Bronchial epithelial cell (primary cell): ENCODE measurements at regions not wholly inside any gene's neighbourhood (a gene's known extent, or its start where the extent isn't known, plus 50 kb on each side); places are given as distances from the start of the nearest gene placed in this dataset.

ENCODE experiments used
- DNase-seq: peaks from one replicate; pipeline ENCODE4 v3.0.0-alpha.2; 2010; ENCODE audit warnings: low read depth
- FAIRE-seq: peaks from 2 replicates; lab custom pipeline; 2011; peaks lifted over from hg19 to GRCh38; lab: Jason Lieb, UNC
- H3K27me3 ChIP-seq: 2 replicates; pipeline ENCODE4 v1.5.1; 2011; ENCODE audit warnings: low read length; ENCODE audit not compliant: control insufficient read depth, insufficient read depth
- H3K36me3 ChIP-seq: 2 replicates; pipeline ENCODE4 v1.5.1; 2011; ENCODE audit warnings: low read length; ENCODE audit not compliant: control insufficient read depth, insufficient read depth
- H3K4me3 ChIP-seq: 2 replicates; pipeline ENCODE4 v1.5.1; 2011; ENCODE audit warnings: mild to moderate bottlenecking, low read depth, low read length, control low read depth
- TF ChIP-seq, protein P1 (sequence below): IDR thresholded peaks from 2 replicates; pipeline ENCODE4 v1.5.1; 2011; ENCODE audit warnings: mild to moderate bottlenecking, moderate library complexity, low read length, control low read depth, inconsistent platforms; ENCODE audit not compliant: insufficient read depth, severe bottlenecking

DNA sequence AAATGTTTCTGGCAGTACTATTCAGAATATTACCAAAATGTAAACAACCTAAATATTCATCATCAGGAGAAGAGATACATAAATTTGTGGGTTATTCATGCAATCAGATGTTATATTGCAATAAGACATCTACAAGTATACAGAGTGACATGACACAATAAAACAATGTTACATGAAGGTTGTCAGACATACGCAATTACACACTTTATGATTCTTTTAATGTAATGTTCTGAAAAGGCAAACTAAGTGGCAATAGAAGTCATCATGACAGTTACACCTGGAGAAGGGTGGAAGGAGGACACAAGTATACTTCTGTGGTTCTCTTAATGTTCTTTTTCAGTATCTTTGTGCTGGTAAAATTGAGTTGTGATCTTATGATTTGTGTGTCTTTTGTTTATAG lies 95.8 kb upstream of the PRR20A start:
- Histone ChIP-seq H3K27me3 (no peaks in the 10 kb centered on the region), H3K36me3 (no peaks in the 10 kb centered on the region), H3K4me3 (no peak overlapping the region)
- FAIRE-seq: no peak
- TF ChIP-seq, protein P1, sequence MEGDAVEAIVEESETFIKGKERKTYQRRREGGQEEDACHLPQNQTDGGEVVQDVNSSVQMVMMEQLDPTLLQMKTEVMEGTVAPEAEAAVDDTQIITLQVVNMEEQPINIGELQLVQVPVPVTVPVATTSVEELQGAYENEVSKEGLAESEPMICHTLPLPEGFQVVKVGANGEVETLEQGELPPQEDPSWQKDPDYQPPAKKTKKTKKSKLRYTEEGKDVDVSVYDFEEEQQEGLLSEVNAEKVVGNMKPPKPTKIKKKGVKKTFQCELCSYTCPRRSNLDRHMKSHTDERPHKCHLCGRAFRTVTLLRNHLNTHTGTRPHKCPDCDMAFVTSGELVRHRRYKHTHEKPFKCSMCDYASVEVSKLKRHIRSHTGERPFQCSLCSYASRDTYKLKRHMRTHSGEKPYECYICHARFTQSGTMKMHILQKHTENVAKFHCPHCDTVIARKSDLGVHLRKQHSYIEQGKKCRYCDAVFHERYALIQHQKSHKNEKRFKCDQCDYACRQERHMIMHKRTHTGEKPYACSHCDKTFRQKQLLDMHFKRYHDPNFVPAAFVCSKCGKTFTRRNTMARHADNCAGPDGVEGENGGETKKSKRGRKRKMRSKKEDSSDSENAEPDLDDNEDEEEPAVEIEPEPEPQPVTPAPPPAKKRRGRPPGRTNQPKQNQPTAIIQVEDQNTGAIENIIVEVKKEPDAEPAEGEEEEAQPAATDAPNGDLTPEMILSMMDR: no peak
- DNase-seq: no peak

GRCh38 chr13:57045826-57046546 lies 94.7 kb upstream of the PRR20A start:
- DNase-seq (no peak), FAIRE-seq (no peak)
- Histone ChIP-seq H3K36me3 (no peaks in the 10 kb centered on the region), H3K27me3 (no peaks in the 10 kb centered on the region), H3K4me3 (no peak overlapping the region)
- TF ChIP-seq, protein P1: no peak

DNA sequence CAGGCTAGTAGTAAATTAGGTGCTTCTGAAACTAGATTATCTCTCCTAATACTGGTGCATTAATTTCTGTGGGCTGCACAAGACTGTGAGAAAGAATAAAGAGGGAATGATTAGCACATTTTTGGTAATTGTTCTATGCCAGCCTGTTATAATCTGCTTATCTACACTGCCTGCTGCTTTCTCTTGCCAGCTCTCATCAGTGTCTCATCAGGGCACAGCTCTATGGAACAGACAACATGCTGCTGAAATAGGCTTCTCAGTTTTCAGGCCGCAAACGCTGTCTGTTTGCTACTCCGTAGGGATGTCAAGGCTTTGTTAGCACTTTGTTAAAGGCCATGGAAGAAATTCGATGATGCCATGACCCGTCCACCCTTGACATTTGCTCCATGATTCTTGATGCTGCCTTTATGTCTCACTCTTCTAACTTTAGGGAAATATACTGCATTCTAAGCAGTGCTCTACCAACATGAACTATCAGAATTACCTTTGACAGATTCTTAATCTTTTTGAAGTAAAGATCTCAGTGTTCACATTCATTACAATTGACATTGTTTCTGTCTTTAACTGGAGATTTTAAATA lies 84.0 kb upstream of the PRR20A start:
- no peaks in the 10 kb centered on the region for H3K27me3 ChIP-seq
- FAIRE-seq: no peak
- no peak overlapping the region for H3K4me3 ChIP-seq
- no peaks in the 10 kb centered on the region for H3K36me3 ChIP-seq
- TF ChIP-seq, protein P1: no peak
- DNase-seq: no peak

DNA sequence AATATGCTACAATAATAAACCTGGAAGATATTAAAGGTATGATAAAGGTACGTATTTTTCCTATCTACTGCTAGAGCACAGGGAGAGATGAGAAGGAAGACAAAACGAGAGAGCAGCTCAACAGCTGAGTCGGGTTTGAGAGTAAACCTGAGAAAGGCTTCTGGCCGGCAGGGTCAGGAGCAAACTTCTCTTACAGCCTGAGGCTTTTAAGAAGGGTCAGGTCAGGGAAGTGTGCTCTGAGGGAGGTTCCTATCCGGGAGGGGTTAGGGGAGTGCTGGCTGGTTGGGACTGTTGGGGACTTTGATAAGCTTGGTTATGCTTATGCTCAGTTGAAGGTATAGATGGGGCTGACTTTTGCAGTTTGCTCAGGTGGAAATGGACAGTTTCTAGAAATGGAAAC lies 77.7 kb upstream of the PRR20A start:
- DNase-seq (no peak), FAIRE-seq (no peak)
- Histone ChIP-seq H3K36me3 (no peaks in the 10 kb centered on the region), H3K27me3 (no peaks in the 10 kb centered on the region), H3K4me3 (no peak overlapping the region)
- TF ChIP-seq, protein P1: no peak

- no peaks in the 10 kb centered on the region for H3K27me3 ChIP-seq
- no peaks in the 10 kb centered on the region for H3K36me3 ChIP-seq
- DNase-seq (no peak), FAIRE-seq (no peak)
- TF ChIP-seq, protein P1: no peak
- H3K4me3 ChIP-seq: no peak overlapping the region
Observed at GRCh38 chr13:57073983-57074382, 66.7 kb upstream of the PRR20A start.

- TF ChIP-seq, protein P1: no peak
- Histone ChIP-seq H3K4me3 (no peak overlapping the region), H3K27me3 (no peaks in the 10 kb centered on the region), H3K36me3 (no peaks in the 10 kb centered on the region)
- no peak for FAIRE-seq
- no peak for DNase-seq
Observed at GRCh38 chr13:57075588-57075987, 65.1 kb upstream of the PRR20A start.
